ENCODE measurements at regions not wholly inside any gene's neighbourhood (a gene's known extent, or its start where the extent isn't known, plus 50 kb on each side); places are given as distances from the start of the nearest gene placed in this dataset.

- Histone ChIP-seq H3K9me3 (no peaks in the 10 kb centered on the region), H3K36me3 (no peaks in the 10 kb centered on the region), H3K27me3 (no peaks in the 10 kb centered on the region), H3K4me3 (no peak overlapping the region), H3K4me1 (peaks cover 29% of the 10 kb centered on the region), H3K27ac (no peak overlapping the region)
- intact Hi-C loops (cut with DNase I), result loop anchor here (10.0 kb wide), 1 partner anchor 47 kb away; no protein-coding TSS in a partner anchor
- TF ChIP-seq CTCF (IDR thresholded peaks at IDR 0.05) (no peak), POLR2A (IDR thresholded peaks at IDR 0.05) (no peak), POLR2AphosphoS5 (IDR thresholded peaks at IDR 0.05; ENCODE audit: insufficient read depth in 1 of 2, low read depth in 1 of 2) (no peak)
- DNase-seq (ENCODE audit: extremely low spot score in 2 of 2), result no peak
Observed at GRCh38 chr12:92551853-92552397, 150.9 kb upstream of the PLEKHG7 start.

GRCh38 chr12:92551210-92551609, 151.6 kb upstream of the PLEKHG7 start:
- no peaks in the 10 kb centered on the region for H3K9me3 ChIP-seq
- H3K27ac ChIP-seq, result no peak overlapping the region
- no peak for TF ChIP-seq POLR2A (IDR thresholded peaks at IDR 0.05)
- TF ChIP-seq CTCF (IDR thresholded peaks at IDR 0.05), result no peak
- no peak for TF ChIP-seq POLR2AphosphoS5 (IDR thresholded peaks at IDR 0.05; ENCODE audit: insufficient read depth in 1 of 2, low read depth in 1 of 2)
- H3K27me3 ChIP-seq, result no peaks in the 10 kb centered on the region
- H3K4me1 ChIP-seq, result peaks cover 29% of the 10 kb centered on the region
- H3K36me3 ChIP-seq, result no peaks in the 10 kb centered on the region
- no peak for DNase-seq (ENCODE audit: extremely low spot score in 2 of 2)
- intact Hi-C loops (cut with DNase I), result loop anchor here (10.0 kb wide), 1 partner anchor 46 kb away; no protein-coding TSS in a partner anchor
- H3K4me3 ChIP-seq, result no peak overlapping the region

GRCh38 chr12:92550661-92551060, 152.1 kb upstream of the PLEKHG7 start:
- Histone ChIP-seq H3K27me3 (no peaks in the 10 kb centered on the region), H3K27ac (no peak overlapping the region), H3K4me1 (peaks cover 29% of the 10 kb centered on the region), H3K4me3 (no peak overlapping the region), H3K36me3 (no peaks in the 10 kb centered on the region), H3K9me3 (no peaks in the 10 kb centered on the region)
- no peak for DNase-seq (ENCODE audit: extremely low spot score in 2 of 2)
- TF ChIP-seq CTCF (IDR thresholded peaks at IDR 0.05), result no peak
- TF ChIP-seq POLR2A (IDR thresholded peaks at IDR 0.05), result no peak
- TF ChIP-seq POLR2AphosphoS5 (IDR thresholded peaks at IDR 0.05; ENCODE audit: insufficient read depth in 1 of 2, low read depth in 1 of 2), result no peak
- intact Hi-C loops (cut with DNase I), result loop anchor here (10.0 kb wide), 1 partner anchor 46 kb away; no protein-coding TSS in a partner anchor

- DNase-seq (ENCODE audit: extremely low spot score in 2 of 2), result no peak
Observed at GRCh38 chr12:92550254-92550653, 152.5 kb upstream of the PLEKHG7 start.

More at GRCh38 chr12:92550254-92550653, 152.5 kb upstream of the PLEKHG7 start:
- intact Hi-C loops (cut with DNase I), result loop anchor here (10.0 kb wide), 1 partner anchor 45 kb away; no protein-coding TSS in a partner anchor
- Histone ChIP-seq H3K4me1 (peaks cover 29% of the 10 kb centered on the region), H3K27ac (no peak overlapping the region), H3K9me3 (no peaks in the 10 kb centered on the region), H3K36me3 (no peaks in the 10 kb centered on the region), H3K4me3 (no peak overlapping the region), H3K27me3 (no peaks in the 10 kb centered on the region)
- no peak for TF ChIP-seq CTCF (IDR thresholded peaks at IDR 0.05)
- TF ChIP-seq POLR2AphosphoS5 (IDR thresholded peaks at IDR 0.05; ENCODE audit: insufficient read depth in 1 of 2, low read depth in 1 of 2), result no peak
- TF ChIP-seq POLR2A (IDR thresholded peaks at IDR 0.05), result no peak
